Activated CD4-positive, CD25-positive, alpha-beta regulatory T cell treated with anti-CD3 and anti-CD28 coated beads, Interleukin-2, amount 50 U/mL, for 24 hours (primary cell): ENCODE measurements at regions not wholly inside any gene's neighbourhood (a gene's known extent, or its start where the extent isn't known, plus 50 kb on each side); places are given as distances from the start of the nearest gene placed in this dataset.

Source experiments
- ATAC-seq, 2 donors: fragments of 150-1000 bp; cut with Tn5 transposase; one replicate each; pipeline ENCODE4 v1.10.0; 2021; ENCODE audit warnings: mild to moderate bottlenecking in 1 of 2, moderate library complexity in 1 of 2

GRCh38 chr9:14466429-14466818, 152.5 kb upstream of the NFIB start:
- no peak for ATAC-seq

GRCh38 chr9:14462950-14463349, 149.0 kb upstream of the NFIB start:
- ATAC-seq, result no peak

- ATAC-seq, result no peak
These were observed 141.3 kb upstream of the NFIB start for GRCh38 chr9:14455243-14455642.

GRCh38 chr9:14453286-14453685, 139.3 kb upstream of the NFIB start:
- no peak for ATAC-seq

- no peak for ATAC-seq
These were observed 138.6 kb upstream of the NFIB start for GRCh38 chr9:14452539-14452938.

GRCh38 chr9:14451949-14452348, 138.0 kb upstream of the NFIB start:
- no peak for ATAC-seq

- ATAC-seq, result no peak
These were observed 133.2 kb upstream of the NFIB start for GRCh38 chr9:14447103-14447502.

GRCh38 chr9:14445946-14446345, 132.0 kb upstream of the NFIB start:
- no peak for ATAC-seq

GRCh38 chr9:14442956-14443355, 129.0 kb upstream of the NFIB start:
- ATAC-seq, result no peak

- no peak for ATAC-seq
These were observed 128.2 kb upstream of the NFIB start for GRCh38 chr9:14441976-14442651.

GRCh38 chr9:14441115-14441514, 127.2 kb upstream of the NFIB start:
- no peak for ATAC-seq

GRCh38 chr9:14440062-14440461, 126.1 kb upstream of the NFIB start:
- no peak for ATAC-seq

- ATAC-seq, result no peak
These were observed 125.6 kb upstream of the NFIB start for GRCh38 chr9:14439555-14439954.

- no peak for ATAC-seq
These were observed 124.5 kb upstream of the NFIB start for GRCh38 chr9:14438232-14439021.

- no peak for ATAC-seq
These were observed 123.7 kb upstream of the NFIB start for GRCh38 chr9:14437354-14438231.

GRCh38 chr9:14435871-14436270, 121.9 kb upstream of the NFIB start:
- ATAC-seq, result no peak

GRCh38 chr9:14434971-14435718, 121.2 kb upstream of the NFIB start:
- no peak for ATAC-seq

- ATAC-seq, result no peak
These were observed 120.2 kb upstream of the NFIB start for GRCh38 chr9:14434158-14434504.

GRCh38 chr9:14433351-14434157, 119.6 kb upstream of the NFIB start:
- ATAC-seq, result no peak

GRCh38 chr9:14432666-14433350, 118.9 kb upstream of the NFIB start:
- ATAC-seq, result no peak

GRCh38 chr9:14428781-14429230, 114.9 kb upstream of the NFIB start:
- no peak for ATAC-seq
